ENCODE measurements at regions not wholly inside any gene's neighbourhood (a gene's known extent, or its start where the extent isn't known, plus 50 kb on each side); places are given as distances from the start of the nearest gene placed in this dataset.

GRCh38 chr3:10616321-10616720, 110.9 kb upstream of the ATP2B2 start:
- DNase-seq (ENCODE audit: unreplicated experiment), result no peak
- no peak overlapping the region for H3K4me3 Mint-ChIP-seq (ENCODE audit: unreplicated experiment)
- H3K27me3 Mint-ChIP-seq (ENCODE audit: insufficient read depth, unreplicated experiment), result peaks cover 84% of the 10 kb centered on the region
- BruUV-seq (replicated peaks), result no TSS peak
- no peaks in the 10 kb centered on the region for H3K36me3 Mint-ChIP-seq (ENCODE audit: insufficient read depth, unreplicated experiment)
- H3K9me3 Mint-ChIP-seq (ENCODE audit: unreplicated experiment), result peaks cover 22% of the 10 kb centered on the region
- H3K4me1 Mint-ChIP-seq (ENCODE audit: insufficient read depth, unreplicated experiment), result no peaks in the 10 kb centered on the region
- intact Hi-C loops (cut with micrococcal nuclease), result no loop called here
- CTCF ChIA-PET, result no interaction called here
- no peak for TF ChIP-seq CTCF (IDR thresholded peaks at IDR 0.05; ENCODE audit: unreplicated experiment)
- POLR2A ChIA-PET, result no interaction called here
- no peak overlapping the region for H3K27ac Mint-ChIP-seq (ENCODE audit: low read depth, unreplicated experiment)

- ChIA-PET CTCF (no interaction called here), POLR2A (no interaction called here)
- no peak for DNase-seq (ENCODE audit: unreplicated experiment)
- H3K4me1 Mint-ChIP-seq (ENCODE audit: insufficient read depth, unreplicated experiment), result no peaks in the 10 kb centered on the region
- no peaks in the 10 kb centered on the region for H3K9me3 Mint-ChIP-seq (ENCODE audit: unreplicated experiment)
- peaks cover 70% of the 10 kb centered on the region for H3K27me3 Mint-ChIP-seq (ENCODE audit: insufficient read depth, unreplicated experiment)
- intact Hi-C loops (cut with micrococcal nuclease), result no loop called here
- no peak overlapping the region for H3K27ac Mint-ChIP-seq (ENCODE audit: low read depth, unreplicated experiment)
- H3K4me3 Mint-ChIP-seq (ENCODE audit: unreplicated experiment), result no peak overlapping the region
- BruUV-seq (replicated peaks), result no TSS peak
- H3K36me3 Mint-ChIP-seq (ENCODE audit: insufficient read depth, unreplicated experiment), result no peaks in the 10 kb centered on the region
- no peak for TF ChIP-seq CTCF (IDR thresholded peaks at IDR 0.05; ENCODE audit: unreplicated experiment)
These were observed 114.8 kb upstream of the ATP2B2 start for GRCh38 chr3:10619989-10620832.

GRCh38 chr3:10620833-10621082, 115.4 kb upstream of the ATP2B2 start:
- no peak for DNase-seq (ENCODE audit: unreplicated experiment)
- intact Hi-C loops (cut with micrococcal nuclease), result no loop called here
- Mint-ChIP-seq H3K27me3 (ENCODE audit: insufficient read depth, unreplicated experiment) (peaks cover 65% of the 10 kb centered on the region), H3K4me1 (ENCODE audit: insufficient read depth, unreplicated experiment) (no peaks in the 10 kb centered on the region), H3K9me3 (ENCODE audit: unreplicated experiment) (no peaks in the 10 kb centered on the region), H3K36me3 (ENCODE audit: insufficient read depth, unreplicated experiment) (no peaks in the 10 kb centered on the region), H3K4me3 (ENCODE audit: unreplicated experiment) (no peak overlapping the region), H3K27ac (ENCODE audit: low read depth, unreplicated experiment) (no peak overlapping the region)
- TF ChIP-seq CTCF (IDR thresholded peaks at IDR 0.05; ENCODE audit: unreplicated experiment), result no peak
- ChIA-PET POLR2A (no interaction called here), CTCF (no interaction called here)
- no TSS peak for BruUV-seq (replicated peaks)

- Mint-ChIP-seq H3K36me3 (ENCODE audit: insufficient read depth, unreplicated experiment) (no peaks in the 10 kb centered on the region), H3K9me3 (ENCODE audit: unreplicated experiment) (no peaks in the 10 kb centered on the region), H3K27me3 (ENCODE audit: insufficient read depth, unreplicated experiment) (peaks cover 35% of the 10 kb centered on the region), H3K4me1 (ENCODE audit: insufficient read depth, unreplicated experiment) (no peaks in the 10 kb centered on the region), H3K4me3 (ENCODE audit: unreplicated experiment) (no peak overlapping the region), H3K27ac (ENCODE audit: low read depth, unreplicated experiment) (no peak overlapping the region)
- no peak for TF ChIP-seq CTCF (IDR thresholded peaks at IDR 0.05; ENCODE audit: unreplicated experiment)
- BruUV-seq (replicated peaks), result no TSS peak
- POLR2A ChIA-PET, result no interaction called here
- CTCF ChIA-PET, result interaction anchor here (0.5 to 0.6 kb wide), 3 partner anchors 24 to 279 kb away, joined by 3 read pairs; no protein-coding TSS in a partner anchor
- DNase-seq (ENCODE audit: unreplicated experiment), result no peak
- intact Hi-C loops (cut with micrococcal nuclease), result no loop called here
These were observed 118.3 kb upstream of the ATP2B2 start for GRCh38 chr3:10623578-10624275.

Data from MCF 10A (cell line).